ENCODE measurements at regions not wholly inside any gene's neighbourhood (a gene's known extent, or its start where the extent isn't known, plus 50 kb on each side); places are given as distances from the start of the nearest gene placed in this dataset.

DNA sequence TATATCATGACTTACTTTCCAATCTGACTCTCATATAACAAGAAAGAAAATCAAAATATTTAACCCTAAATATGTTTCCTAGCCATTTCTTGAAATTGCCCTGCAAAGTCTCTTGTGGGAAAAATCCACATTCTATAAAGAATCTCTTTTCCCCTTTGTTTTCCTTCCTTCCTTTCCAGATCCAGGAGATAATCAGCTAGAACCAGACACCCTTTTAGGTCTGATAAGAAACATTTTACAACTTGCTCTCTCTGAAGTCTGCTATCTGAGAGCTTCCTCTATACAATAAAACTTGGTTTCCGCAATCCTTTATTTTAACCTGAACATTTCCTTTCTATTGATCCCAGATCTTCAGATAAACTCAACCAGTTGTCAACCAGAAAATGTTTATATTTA is 100.5 kb upstream of the RNU6-1 start:
- no peaks in the 10 kb centered on the region for H3K36me3 ChIP-seq (replicated peaks; ENCODE audit: insufficient read depth, low read length)
- TF ChIP-seq, protein P1, sequence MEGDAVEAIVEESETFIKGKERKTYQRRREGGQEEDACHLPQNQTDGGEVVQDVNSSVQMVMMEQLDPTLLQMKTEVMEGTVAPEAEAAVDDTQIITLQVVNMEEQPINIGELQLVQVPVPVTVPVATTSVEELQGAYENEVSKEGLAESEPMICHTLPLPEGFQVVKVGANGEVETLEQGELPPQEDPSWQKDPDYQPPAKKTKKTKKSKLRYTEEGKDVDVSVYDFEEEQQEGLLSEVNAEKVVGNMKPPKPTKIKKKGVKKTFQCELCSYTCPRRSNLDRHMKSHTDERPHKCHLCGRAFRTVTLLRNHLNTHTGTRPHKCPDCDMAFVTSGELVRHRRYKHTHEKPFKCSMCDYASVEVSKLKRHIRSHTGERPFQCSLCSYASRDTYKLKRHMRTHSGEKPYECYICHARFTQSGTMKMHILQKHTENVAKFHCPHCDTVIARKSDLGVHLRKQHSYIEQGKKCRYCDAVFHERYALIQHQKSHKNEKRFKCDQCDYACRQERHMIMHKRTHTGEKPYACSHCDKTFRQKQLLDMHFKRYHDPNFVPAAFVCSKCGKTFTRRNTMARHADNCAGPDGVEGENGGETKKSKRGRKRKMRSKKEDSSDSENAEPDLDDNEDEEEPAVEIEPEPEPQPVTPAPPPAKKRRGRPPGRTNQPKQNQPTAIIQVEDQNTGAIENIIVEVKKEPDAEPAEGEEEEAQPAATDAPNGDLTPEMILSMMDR (IDR thresholded peaks at IDR 0.05; ENCODE audit: low read length): no peak
- TF ChIP-seq EZH2phosphoT487 (IDR thresholded peaks at IDR 0.05; ENCODE audit: low read length) (no peak), EZH2 (optimal IDR thresholded peaks at IDR 0.05; ENCODE audit: low read depth, low read length) (no peak)
- H3F3A ChIP-seq (ENCODE audit: insufficient read depth, low read length): peaks cover 5% of the 10 kb centered on the region; the same call in 1 of the 2 replicates
- no peak for DNase-seq
- no peak overlapping the region for H3K27ac ChIP-seq (ENCODE audit: low read length)
- H3K9me2 ChIP-seq (replicated peaks; ENCODE audit: insufficient read depth, low read length): no peaks in the 10 kb centered on the region
- H3K4me3 ChIP-seq (ENCODE audit: low read length): no peak overlapping the region
- no peaks in the 10 kb centered on the region for H4K20me1 ChIP-seq (ENCODE audit: insufficient read depth, low read length)
- H3K79me2 ChIP-seq (ENCODE audit: low read length): no peaks in the 10 kb centered on the region
- H3K9ac ChIP-seq (ENCODE audit: low read length): no peak overlapping the region
- H3K27me3 ChIP-seq (replicated peaks; ENCODE audit: insufficient read depth, low read length): no peaks in the 10 kb centered on the region
- H2AFZ ChIP-seq (ENCODE audit: low read length): no peak overlapping the region
- H3K4me2 ChIP-seq (ENCODE audit: low read depth, low read length): no peak overlapping the region
- no peaks in the 10 kb centered on the region for H3K9me3 ChIP-seq (replicated peaks; ENCODE audit: insufficient read depth, low read length)
- peaks cover 13% of the 10 kb centered on the region for H3K4me1 ChIP-seq (ENCODE audit: low read length)

DNA sequence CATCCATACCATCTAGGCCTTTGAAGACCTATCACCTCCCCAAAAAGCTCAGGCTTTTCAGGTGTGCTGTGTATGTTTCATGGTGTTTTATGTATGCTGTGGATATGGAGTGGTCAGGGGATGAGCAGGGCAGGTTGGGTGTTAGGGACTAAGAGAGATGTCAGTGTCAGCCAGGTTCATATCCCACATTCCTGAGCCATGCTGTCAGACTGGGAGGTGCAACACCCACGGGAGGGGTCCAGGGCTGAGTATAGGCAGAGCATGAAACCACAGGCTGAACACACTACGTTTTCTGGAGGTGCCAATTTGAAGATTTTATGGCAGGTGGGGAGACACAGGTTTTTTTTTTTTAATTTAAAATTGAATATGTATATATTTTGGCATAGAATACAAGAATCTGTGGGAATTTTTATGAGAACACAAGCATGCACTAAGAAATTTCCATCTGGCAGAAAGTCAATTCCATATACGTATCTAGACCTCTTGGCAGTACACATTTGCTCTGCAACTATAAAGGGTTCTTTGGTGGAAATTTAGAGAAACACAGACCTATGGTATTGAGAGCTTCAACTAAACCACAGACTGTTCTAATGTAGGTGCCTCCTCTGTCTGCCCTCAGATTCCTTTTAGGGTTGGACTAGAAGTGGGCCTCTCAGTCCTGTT is 101.9 kb upstream of the RNU6-1 start:
- H3K9me2 ChIP-seq (replicated peaks; ENCODE audit: insufficient read depth, low read length): no peaks in the 10 kb centered on the region
- no peaks in the 10 kb centered on the region for H4K20me1 ChIP-seq (ENCODE audit: insufficient read depth, low read length)
- no peak overlapping the region for H2AFZ ChIP-seq (ENCODE audit: low read length)
- no peaks in the 10 kb centered on the region for H3K9me3 ChIP-seq (replicated peaks; ENCODE audit: insufficient read depth, low read length)
- no peak overlapping the region for H3K4me2 ChIP-seq (ENCODE audit: low read depth, low read length)
- TF ChIP-seq EZH2 (optimal IDR thresholded peaks at IDR 0.05; ENCODE audit: low read depth, low read length) (no peak), EZH2phosphoT487 (IDR thresholded peaks at IDR 0.05; ENCODE audit: low read length) (no peak)
- TF ChIP-seq, protein P1 (IDR thresholded peaks at IDR 0.05; ENCODE audit: low read length): no peak
- no peaks in the 10 kb centered on the region for H3K36me3 ChIP-seq (replicated peaks; ENCODE audit: insufficient read depth, low read length)
- H3K27ac ChIP-seq (ENCODE audit: low read length): no peak overlapping the region
- H3K9ac ChIP-seq (ENCODE audit: low read length): no peak overlapping the region
- no peaks in the 10 kb centered on the region for H3K27me3 ChIP-seq (replicated peaks; ENCODE audit: insufficient read depth, low read length)
- peaks cover 26% of the 10 kb centered on the region for H3K4me1 ChIP-seq (ENCODE audit: low read length)
- H3K79me2 ChIP-seq (ENCODE audit: low read length): no peaks in the 10 kb centered on the region
- H3F3A ChIP-seq (ENCODE audit: insufficient read depth, low read length): peaks cover 18% of the 10 kb centered on the region
- H3K4me3 ChIP-seq (ENCODE audit: low read length): no peak overlapping the region
- no peak for DNase-seq

DNA sequence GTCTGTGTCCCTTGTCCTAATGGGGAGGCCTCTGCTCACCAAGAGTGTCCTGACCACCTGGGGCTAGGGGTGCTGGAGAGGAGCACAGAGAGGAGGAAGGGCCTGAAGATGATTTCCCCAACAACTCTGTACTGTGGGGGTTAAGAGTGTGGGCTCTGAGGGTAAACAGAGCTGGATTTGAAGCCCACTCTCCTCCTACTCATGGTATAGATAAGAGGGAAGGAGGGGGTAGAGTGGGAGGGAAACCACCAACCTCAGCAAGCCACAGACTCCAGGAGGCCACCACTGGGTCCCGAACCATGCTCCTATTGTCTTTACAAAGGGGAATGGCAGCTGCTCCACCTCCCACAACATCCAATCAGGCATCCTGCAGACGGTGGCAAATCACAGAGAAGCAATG is 103.6 kb upstream of the RNU6-1 start:
- Histone ChIP-seq H3K9ac (ENCODE audit: low read length) (no peak overlapping the region), H3K4me3 (ENCODE audit: low read length) (no peak overlapping the region), H3K4me1 (ENCODE audit: low read length) (peaks cover 32% of the 10 kb centered on the region), H3K9me3 (replicated peaks; ENCODE audit: insufficient read depth, low read length) (no peaks in the 10 kb centered on the region), H3K27ac (ENCODE audit: low read length) (no peak overlapping the region), H4K20me1 (ENCODE audit: insufficient read depth, low read length) (no peaks in the 10 kb centered on the region), H3K79me2 (ENCODE audit: low read length) (no peaks in the 10 kb centered on the region), H3K9me2 (replicated peaks; ENCODE audit: insufficient read depth, low read length) (no peaks in the 10 kb centered on the region), H2AFZ (ENCODE audit: low read length) (no peak overlapping the region), H3K27me3 (replicated peaks; ENCODE audit: insufficient read depth, low read length) (no peaks in the 10 kb centered on the region), H3K4me2 (ENCODE audit: low read depth, low read length) (no peak overlapping the region), H3K36me3 (replicated peaks; ENCODE audit: insufficient read depth, low read length) (no peaks in the 10 kb centered on the region), H3F3A (ENCODE audit: insufficient read depth, low read length) (peaks cover 28% of the 10 kb centered on the region)
- no peak for DNase-seq
- TF ChIP-seq, protein P1 (IDR thresholded peaks at IDR 0.05; ENCODE audit: low read length): no peak
- TF ChIP-seq EZH2phosphoT487 (IDR thresholded peaks at IDR 0.05; ENCODE audit: low read length): no peak
- no peak for TF ChIP-seq EZH2 (optimal IDR thresholded peaks at IDR 0.05; ENCODE audit: low read depth, low read length)

Measured in MM.1S (cell line).